ENCODE measurements at regions not wholly inside any gene's neighbourhood (a gene's known extent, or its start where the extent isn't known, plus 50 kb on each side); places are given as distances from the start of the nearest gene placed in this dataset.

DNA sequence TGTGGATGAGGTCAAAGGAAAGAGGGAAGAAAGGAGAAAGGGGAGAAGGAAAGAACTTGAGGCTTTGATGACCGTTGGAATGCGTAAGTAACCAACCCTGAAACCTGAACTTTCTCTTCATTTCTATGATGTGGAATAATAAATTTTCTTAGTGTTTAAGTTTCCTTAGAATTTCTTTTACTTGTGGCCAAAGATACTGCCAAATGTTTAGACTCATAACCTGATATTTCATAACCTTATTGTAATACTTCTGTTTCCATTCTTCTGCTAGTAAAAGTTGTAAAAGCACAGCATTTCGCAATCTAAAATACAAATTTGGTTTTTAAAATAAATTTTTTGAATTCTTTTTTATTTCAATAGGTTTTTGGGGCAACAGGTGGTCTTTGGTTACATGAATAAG is 258.5 kb upstream of the GIMD1 start:
- no peaks in the 10 kb centered on the region for H3K27me3 ChIP-seq (ENCODE audit: control insufficient read depth, insufficient read depth, low read length)
- H3K27ac ChIP-seq (ENCODE audit: low read depth, low read length), result no peak overlapping the region
- H3K9me3 ChIP-seq (ENCODE audit: control insufficient read depth, insufficient read depth, low read length), result no peaks in the 10 kb centered on the region
- H3K4me1 ChIP-seq (ENCODE audit: control insufficient read depth, insufficient read depth, low read length), result no peaks in the 10 kb centered on the region
- H3K4me3 ChIP-seq (ENCODE audit: low read depth, low read length), result no peak overlapping the region
- no peaks in the 10 kb centered on the region for H3K36me3 ChIP-seq (ENCODE audit: control insufficient read depth, insufficient read depth, low read length)
- H3K9ac ChIP-seq (ENCODE audit: low read depth, low read length), result no peak overlapping the region

DNA sequence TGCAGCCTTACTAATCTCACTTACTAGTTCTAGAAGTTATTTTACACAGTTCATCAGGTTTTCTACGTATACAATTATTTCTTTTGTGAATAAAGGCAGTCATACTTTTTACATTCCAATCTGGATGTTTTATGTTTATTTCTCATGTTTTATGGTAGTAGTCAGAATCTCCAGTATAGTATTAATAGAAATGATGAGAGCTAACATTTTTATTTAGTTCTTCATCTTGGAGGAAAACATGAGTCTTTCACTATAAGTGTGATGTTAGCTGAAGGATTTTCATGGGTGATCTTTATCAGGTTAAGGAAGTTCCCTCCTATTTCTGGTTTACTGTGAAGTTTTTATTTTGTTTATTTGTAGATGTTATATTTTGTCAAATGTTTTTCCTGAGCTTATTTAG is 256.1 kb upstream of the GIMD1 start:
- Histone ChIP-seq H3K9me3 (ENCODE audit: control insufficient read depth, insufficient read depth, low read length) (no peaks in the 10 kb centered on the region), H3K27ac (ENCODE audit: low read depth, low read length) (no peak overlapping the region), H3K4me3 (ENCODE audit: low read depth, low read length) (no peak overlapping the region), H3K4me1 (ENCODE audit: control insufficient read depth, insufficient read depth, low read length) (no peaks in the 10 kb centered on the region), H3K36me3 (ENCODE audit: control insufficient read depth, insufficient read depth, low read length) (no peaks in the 10 kb centered on the region), H3K9ac (ENCODE audit: low read depth, low read length) (no peak overlapping the region), H3K27me3 (ENCODE audit: control insufficient read depth, insufficient read depth, low read length) (no peaks in the 10 kb centered on the region)

DNA sequence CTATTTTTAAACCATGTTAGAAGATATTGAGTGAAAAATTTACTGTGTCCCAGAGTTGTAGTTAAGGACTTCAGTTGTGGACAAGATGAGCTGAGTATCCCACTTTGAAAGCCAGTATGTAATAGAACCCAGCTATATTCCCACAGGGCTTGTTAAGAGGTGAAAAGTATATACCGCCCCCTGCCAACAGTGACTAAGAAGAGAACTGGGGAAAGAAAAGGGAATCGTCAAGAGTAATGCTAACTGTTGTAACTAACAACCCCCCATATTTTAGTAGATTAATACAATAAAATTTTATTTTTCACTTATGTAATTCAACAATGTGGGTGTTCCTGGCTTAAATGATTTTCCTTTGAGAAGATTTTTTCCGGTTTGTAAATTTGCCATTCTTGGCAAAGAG is 250.4 kb upstream of the GIMD1 start:
- peaks cover 10% of the 10 kb centered on the region for H3K4me1 ChIP-seq (ENCODE audit: control insufficient read depth, insufficient read depth, low read length)

DNA sequence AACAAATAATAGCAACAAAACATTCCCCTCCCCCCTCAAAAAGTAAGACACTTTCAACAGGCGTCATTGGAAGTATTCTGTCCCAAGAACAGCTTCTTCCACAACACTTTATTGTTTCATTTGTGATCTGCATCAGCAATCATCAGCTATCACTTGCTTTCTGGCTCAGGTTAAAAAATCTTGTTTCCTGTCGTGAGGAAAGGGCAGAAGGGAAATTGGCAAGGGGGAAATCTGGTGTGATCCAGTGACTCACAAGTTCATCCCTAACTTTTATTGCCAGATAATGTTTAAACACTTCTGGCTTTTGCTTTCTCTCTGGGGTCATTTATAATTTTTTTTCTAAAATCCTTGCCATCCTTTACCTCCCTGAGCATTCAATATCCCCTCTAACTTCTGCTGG is 247.4 kb upstream of the GIMD1 start:
- Histone ChIP-seq H3K4me1 (ENCODE audit: control insufficient read depth, insufficient read depth, low read length) (peaks cover 10% of the 10 kb centered on the region), H3K9ac (ENCODE audit: low read depth, low read length) (no peak overlapping the region), H3K4me3 (ENCODE audit: low read depth, low read length) (no peak overlapping the region), H3K27ac (ENCODE audit: low read depth, low read length) (no peak overlapping the region), H3K36me3 (ENCODE audit: control insufficient read depth, insufficient read depth, low read length) (no peaks in the 10 kb centered on the region), H3K27me3 (ENCODE audit: control insufficient read depth, insufficient read depth, low read length) (no peaks in the 10 kb centered on the region), H3K9me3 (ENCODE audit: control insufficient read depth, insufficient read depth, low read length) (no peaks in the 10 kb centered on the region)

More for the DNA sequence above, 250.4 kb upstream of the GIMD1 start:
- Histone ChIP-seq H3K27ac (ENCODE audit: low read depth, low read length) (no peak overlapping the region), H3K9ac (ENCODE audit: low read depth, low read length) (no peak overlapping the region), H3K9me3 (ENCODE audit: control insufficient read depth, insufficient read depth, low read length) (no peaks in the 10 kb centered on the region), H3K27me3 (ENCODE audit: control insufficient read depth, insufficient read depth, low read length) (no peaks in the 10 kb centered on the region), H3K36me3 (ENCODE audit: control insufficient read depth, insufficient read depth, low read length) (no peaks in the 10 kb centered on the region), H3K4me3 (ENCODE audit: low read depth, low read length) (no peak overlapping the region)

DNA sequence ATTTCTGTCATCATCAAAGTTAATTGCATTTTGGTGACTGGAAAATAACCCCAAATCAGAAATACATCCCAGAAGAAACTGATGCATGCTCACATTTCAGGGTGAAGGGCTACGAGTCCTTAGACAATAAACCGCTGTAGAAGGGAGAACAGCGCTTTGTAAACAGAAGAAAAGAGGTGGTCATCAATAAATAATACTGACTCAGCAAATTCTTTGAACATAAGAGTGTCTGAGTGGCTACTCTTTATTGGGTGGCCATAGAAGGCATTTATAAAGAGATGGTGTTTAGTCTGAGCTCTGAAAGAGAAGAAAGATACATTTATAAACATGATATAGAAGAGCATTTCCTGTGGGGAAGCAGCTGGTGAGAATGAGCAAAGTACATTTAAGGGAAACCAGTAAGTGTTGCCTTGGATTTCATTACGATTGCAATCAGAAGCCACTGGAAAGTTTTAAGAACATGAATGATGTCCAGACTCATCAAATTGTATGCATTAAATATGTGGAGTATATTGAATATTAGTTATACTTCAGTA is 246.9 kb upstream of the GIMD1 start:
- peaks cover 10% of the 10 kb centered on the region for H3K4me1 ChIP-seq (ENCODE audit: control insufficient read depth, insufficient read depth, low read length)
- H3K9ac ChIP-seq (ENCODE audit: low read depth, low read length), result no peak overlapping the region
- no peak overlapping the region for H3K4me3 ChIP-seq (ENCODE audit: low read depth, low read length)
- H3K36me3 ChIP-seq (ENCODE audit: control insufficient read depth, insufficient read depth, low read length), result no peaks in the 10 kb centered on the region
- H3K27ac ChIP-seq (ENCODE audit: low read depth, low read length), result no peak overlapping the region
- H3K27me3 ChIP-seq (ENCODE audit: control insufficient read depth, insufficient read depth, low read length), result no peaks in the 10 kb centered on the region
- no peaks in the 10 kb centered on the region for H3K9me3 ChIP-seq (ENCODE audit: control insufficient read depth, insufficient read depth, low read length)

DNA sequence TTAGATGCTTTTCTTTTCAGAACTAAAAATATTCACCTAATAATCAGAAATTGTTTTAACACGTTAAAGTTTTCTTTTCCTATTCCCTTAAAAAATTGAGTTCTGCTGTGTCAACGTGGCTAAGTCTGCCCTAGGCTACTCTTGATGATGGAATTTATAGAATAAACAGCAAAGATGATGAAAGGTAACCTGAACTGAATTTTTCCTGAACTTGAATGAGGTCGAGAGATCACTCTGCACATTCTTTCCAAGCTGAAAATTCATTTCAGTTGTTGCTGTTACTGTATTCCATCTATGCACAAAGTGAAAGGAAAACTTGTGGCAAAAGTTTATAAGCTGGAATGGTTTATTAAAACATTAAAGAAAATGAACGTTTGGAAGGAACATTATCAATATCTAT is 245.9 kb upstream of the GIMD1 start:
- Histone ChIP-seq H3K36me3 (ENCODE audit: control insufficient read depth, insufficient read depth, low read length) (no peaks in the 10 kb centered on the region), H3K9me3 (ENCODE audit: control insufficient read depth, insufficient read depth, low read length) (no peaks in the 10 kb centered on the region), H3K4me3 (ENCODE audit: low read depth, low read length) (no peak overlapping the region), H3K4me1 (ENCODE audit: control insufficient read depth, insufficient read depth, low read length) (peaks cover 10% of the 10 kb centered on the region), H3K27ac (ENCODE audit: low read depth, low read length) (no peak overlapping the region), H3K9ac (ENCODE audit: low read depth, low read length) (no peak overlapping the region), H3K27me3 (ENCODE audit: control insufficient read depth, insufficient read depth, low read length) (no peaks in the 10 kb centered on the region)

DNA sequence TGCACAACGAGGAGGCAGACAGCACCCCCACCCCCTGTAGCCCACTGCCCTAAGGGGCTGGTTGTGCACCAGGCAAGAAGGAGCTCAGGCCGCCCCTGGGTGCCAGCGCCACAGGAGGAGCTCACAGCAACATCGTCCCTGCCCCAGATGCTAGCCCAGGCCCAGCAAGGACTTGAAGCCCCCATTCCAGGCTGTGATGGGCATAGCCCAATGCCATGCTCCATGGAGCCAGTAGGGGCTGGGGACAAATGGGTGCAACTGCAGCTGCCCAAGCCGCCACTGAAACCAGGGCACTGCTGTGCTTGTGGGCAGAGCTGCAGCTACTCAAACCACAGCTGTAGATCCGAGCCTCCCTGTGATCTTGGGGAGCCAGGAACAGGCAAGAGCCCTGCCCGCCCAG is 241.3 kb upstream of the GIMD1 start:
- H3K27me3 ChIP-seq (ENCODE audit: control insufficient read depth, insufficient read depth, low read length), result no peaks in the 10 kb centered on the region
- H3K9ac ChIP-seq (ENCODE audit: low read depth, low read length), result no peak overlapping the region
- H3K4me3 ChIP-seq (ENCODE audit: low read depth, low read length), result no peak overlapping the region
- no peaks in the 10 kb centered on the region for H3K36me3 ChIP-seq (ENCODE audit: control insufficient read depth, insufficient read depth, low read length)
- H3K9me3 ChIP-seq (ENCODE audit: control insufficient read depth, insufficient read depth, low read length), result no peaks in the 10 kb centered on the region
- no peaks in the 10 kb centered on the region for H3K4me1 ChIP-seq (ENCODE audit: control insufficient read depth, insufficient read depth, low read length)
- no peak overlapping the region for H3K27ac ChIP-seq (ENCODE audit: low read depth, low read length)

DNA sequence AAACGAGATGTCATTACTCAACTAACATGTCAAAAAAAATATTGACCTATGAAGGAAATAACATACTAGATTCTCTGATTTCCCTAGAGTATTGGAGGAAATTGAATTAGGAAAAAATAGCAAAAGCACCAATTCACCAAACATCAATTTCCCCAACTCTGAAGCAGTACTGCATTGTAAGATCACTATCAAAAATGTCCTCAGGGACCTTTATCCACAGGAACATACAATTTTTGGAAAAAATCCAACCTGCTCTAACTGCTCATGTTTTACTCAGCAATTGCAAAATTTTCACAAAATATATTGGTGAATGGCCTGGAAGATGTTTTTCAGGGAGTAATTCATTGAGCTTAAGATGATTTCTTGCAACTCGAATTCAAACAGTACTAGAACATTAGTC is 239.0 kb upstream of the GIMD1 start:
- Histone ChIP-seq H3K27ac (ENCODE audit: low read depth, low read length) (no peak overlapping the region), H3K4me3 (ENCODE audit: low read depth, low read length) (no peak overlapping the region), H3K36me3 (ENCODE audit: control insufficient read depth, insufficient read depth, low read length) (no peaks in the 10 kb centered on the region), H3K4me1 (ENCODE audit: control insufficient read depth, insufficient read depth, low read length) (no peaks in the 10 kb centered on the region), H3K27me3 (ENCODE audit: control insufficient read depth, insufficient read depth, low read length) (no peaks in the 10 kb centered on the region), H3K9me3 (ENCODE audit: control insufficient read depth, insufficient read depth, low read length) (no peaks in the 10 kb centered on the region), H3K9ac (ENCODE audit: low read depth, low read length) (no peak overlapping the region)

DNA sequence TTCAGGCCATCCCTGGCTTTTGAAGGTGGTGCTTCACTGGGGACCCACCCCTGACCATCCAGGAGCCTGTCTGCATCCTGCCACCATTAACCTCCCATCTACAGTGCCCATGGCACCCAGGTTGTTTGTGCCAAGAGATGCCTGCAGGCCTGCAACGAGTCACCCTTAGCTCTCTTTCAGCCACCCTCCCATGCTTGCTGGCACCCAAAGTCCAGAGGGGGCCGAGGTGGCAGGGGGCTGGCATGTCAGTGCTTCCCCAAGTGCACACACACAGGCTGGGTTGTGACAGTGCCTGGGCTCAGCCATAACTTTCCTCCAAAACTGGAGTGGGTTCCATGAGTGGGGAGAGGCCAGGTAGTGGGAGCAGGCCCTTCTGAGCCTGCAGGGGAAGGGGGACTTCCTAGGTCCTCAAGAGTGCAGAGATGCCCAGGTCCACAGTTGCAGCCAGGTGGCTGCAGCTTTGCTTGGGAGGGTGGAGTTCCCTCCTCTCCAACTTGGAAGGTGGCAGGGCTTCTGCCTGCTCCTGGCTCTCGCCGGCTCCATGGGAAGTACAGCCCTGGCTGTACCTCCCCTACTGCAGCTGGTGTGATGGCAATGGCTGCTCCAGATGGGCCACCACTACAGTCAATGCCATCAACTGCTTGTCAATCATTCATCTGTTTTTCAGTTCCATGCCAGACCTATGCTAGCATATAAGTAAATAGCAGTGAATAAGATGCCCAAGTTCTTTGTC is 235.9 kb upstream of the GIMD1 start:
- Histone ChIP-seq H3K4me1 (ENCODE audit: control insufficient read depth, insufficient read depth, low read length) (no peaks in the 10 kb centered on the region), H3K4me3 (ENCODE audit: low read depth, low read length) (no peak overlapping the region), H3K27me3 (ENCODE audit: control insufficient read depth, insufficient read depth, low read length) (no peaks in the 10 kb centered on the region), H3K36me3 (ENCODE audit: control insufficient read depth, insufficient read depth, low read length) (no peaks in the 10 kb centered on the region), H3K27ac (ENCODE audit: low read depth, low read length) (no peak overlapping the region), H3K9me3 (ENCODE audit: control insufficient read depth, insufficient read depth, low read length) (no peaks in the 10 kb centered on the region), H3K9ac (ENCODE audit: low read depth, low read length) (no peak overlapping the region)

DNA sequence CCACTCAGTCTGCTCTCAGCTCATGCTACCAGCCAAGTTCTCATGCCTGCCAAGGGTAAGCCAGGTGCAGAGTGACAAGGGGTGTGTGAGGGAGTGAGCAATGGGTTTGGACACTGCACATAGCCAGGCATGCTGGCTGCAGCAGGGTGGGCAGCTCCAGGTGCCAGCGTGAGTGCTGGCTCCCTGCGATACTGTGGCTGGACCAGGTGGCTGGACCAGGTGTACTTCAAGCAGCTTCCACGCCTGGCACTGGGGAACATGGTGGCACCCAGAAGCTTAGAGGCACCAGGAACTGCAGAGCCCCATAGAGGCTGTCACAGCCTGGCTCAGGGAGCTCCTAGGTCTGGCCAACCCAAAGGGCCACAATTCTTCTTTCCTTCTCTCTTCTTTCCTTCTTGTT is 234.9 kb upstream of the GIMD1 start:
- Histone ChIP-seq H3K9me3 (ENCODE audit: control insufficient read depth, insufficient read depth, low read length) (no peaks in the 10 kb centered on the region), H3K4me1 (ENCODE audit: control insufficient read depth, insufficient read depth, low read length) (no peaks in the 10 kb centered on the region), H3K4me3 (ENCODE audit: low read depth, low read length) (no peak overlapping the region), H3K36me3 (ENCODE audit: control insufficient read depth, insufficient read depth, low read length) (no peaks in the 10 kb centered on the region), H3K9ac (ENCODE audit: low read depth, low read length) (no peak overlapping the region), H3K27ac (ENCODE audit: low read depth, low read length) (no peak overlapping the region), H3K27me3 (ENCODE audit: control insufficient read depth, insufficient read depth, low read length) (no peaks in the 10 kb centered on the region)

DNA sequence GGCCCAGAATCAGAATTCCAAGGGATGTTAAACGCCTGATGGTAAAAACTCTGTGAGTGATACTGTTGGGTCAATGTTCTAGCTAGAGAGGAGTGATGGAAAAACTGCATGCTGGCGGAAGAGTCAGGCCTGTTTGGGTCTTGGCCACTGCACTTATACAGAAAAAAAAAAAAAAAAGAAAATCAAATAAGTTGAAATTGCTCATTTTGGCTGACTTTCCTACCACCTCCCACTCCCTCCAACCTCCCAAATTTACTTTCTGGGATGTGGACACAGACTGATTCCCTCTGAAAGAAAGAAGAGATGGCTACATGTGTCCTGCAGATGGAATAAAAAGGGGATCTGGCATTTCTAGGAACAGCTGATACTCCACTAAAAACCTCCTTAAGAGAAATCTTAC is 234.1 kb upstream of the GIMD1 start:
- Histone ChIP-seq H3K9me3 (ENCODE audit: control insufficient read depth, insufficient read depth, low read length) (no peaks in the 10 kb centered on the region), H3K4me3 (ENCODE audit: low read depth, low read length) (no peak overlapping the region), H3K27me3 (ENCODE audit: control insufficient read depth, insufficient read depth, low read length) (no peaks in the 10 kb centered on the region), H3K27ac (ENCODE audit: low read depth, low read length) (no peak overlapping the region), H3K4me1 (ENCODE audit: control insufficient read depth, insufficient read depth, low read length) (no peaks in the 10 kb centered on the region), H3K36me3 (ENCODE audit: control insufficient read depth, insufficient read depth, low read length) (no peaks in the 10 kb centered on the region), H3K9ac (ENCODE audit: low read depth, low read length) (no peak overlapping the region)
